Osteocyte (in vitro differentiated cells): ENCODE measurements at regions not wholly inside any gene's neighbourhood (a gene's known extent, or its start where the extent isn't known, plus 50 kb on each side); places are given as distances from the start of the nearest gene placed in this dataset.
"Not testable (repeated sequence)": the region's sequence is repeated elsewhere in the genome, so short reads cannot be mapped to it uniquely, and the experiment has no call there.

Experiments used
- DNase-seq: peaks from one replicate; pipeline ENCODE4 v3.0.0; 2021; ENCODE audit warnings: mixed read lengths; ENCODE audit not compliant: unreplicated experiment; ENCODE audit errors: extremely low spot score
- H3K27ac Mint-ChIP-seq: one replicate; pipeline ENCODE4 v1.8.0; 2021; ENCODE audit warnings: mild to moderate bottlenecking, mixed read lengths; ENCODE audit not compliant: unreplicated experiment
- H3K27me3 Mint-ChIP-seq: one replicate; pipeline ENCODE4 v1.8.0; 2021; ENCODE audit warnings: mixed read lengths; ENCODE audit not compliant: unreplicated experiment
- H3K36me3 Mint-ChIP-seq: one replicate; pipeline ENCODE4 v1.8.0; 2021; ENCODE audit warnings: mixed read lengths; ENCODE audit not compliant: unreplicated experiment
- H3K4me1 Mint-ChIP-seq: one replicate; pipeline ENCODE4 v1.8.0; 2021; ENCODE audit warnings: mixed read lengths; ENCODE audit not compliant: unreplicated experiment
- H3K4me3 Mint-ChIP-seq: one replicate; pipeline ENCODE4 v1.8.0; 2021; ENCODE audit warnings: mild to moderate bottlenecking, moderate library complexity, mixed read lengths; ENCODE audit not compliant: unreplicated experiment
- H3K9me3 Mint-ChIP-seq: one replicate; pipeline ENCODE4 v1.8.0; 2021; ENCODE audit warnings: mixed read lengths; ENCODE audit not compliant: unreplicated experiment
- TF ChIP-seq, protein P1 (sequence below): fragments of 200-600 bp; sonication (generic); IDR thresholded peaks from 2 replicates; pipeline ENCODE4 v1.5.0; 2021; ENCODE audit warnings: antibody characterized with exemption, mild to moderate bottlenecking, moderate library complexity

DNA sequence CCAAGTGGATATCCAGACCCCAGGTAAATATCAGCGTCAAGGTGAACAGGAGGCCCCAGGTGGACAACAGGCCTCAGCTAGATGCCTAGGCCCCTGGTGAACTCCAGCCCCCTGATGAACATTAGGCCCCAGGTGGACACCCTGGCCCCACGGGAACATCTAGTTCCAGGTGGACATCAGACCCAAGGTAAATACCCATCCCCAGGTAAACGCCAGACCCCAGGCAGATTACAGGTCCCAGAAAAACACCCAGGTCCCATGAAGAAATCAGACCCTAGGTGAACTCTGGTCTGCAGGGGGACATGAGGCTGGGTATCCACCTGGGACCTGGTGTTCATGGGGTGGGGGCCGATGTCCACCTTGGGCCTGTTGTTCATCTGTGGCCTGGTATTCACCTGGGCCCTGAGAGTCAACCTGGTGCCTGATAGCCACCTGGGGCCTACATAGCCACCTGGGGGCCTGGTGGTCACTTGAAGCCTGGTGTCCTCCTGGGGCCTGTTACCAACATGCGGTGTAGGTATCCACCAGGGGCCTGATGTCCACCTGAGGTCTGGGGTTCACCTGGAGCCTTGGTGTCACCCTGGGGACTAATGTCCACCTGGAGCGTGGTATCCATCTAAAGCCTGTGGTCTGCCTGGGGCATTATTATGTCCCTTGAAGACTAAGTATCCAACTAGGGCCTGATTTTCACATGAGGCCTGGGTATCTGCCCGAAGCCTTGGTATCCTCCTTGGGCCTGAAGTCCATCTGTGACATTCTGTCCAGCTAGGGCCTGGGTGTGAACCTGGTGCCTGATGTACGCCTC lies 56.8 kb upstream of the SEPTIN5 start:
- no peaks in the 10 kb centered on the region for H3K9me3 Mint-ChIP-seq
- H3K36me3 Mint-ChIP-seq = no peaks in the 10 kb centered on the region
- TF ChIP-seq, protein P1, sequence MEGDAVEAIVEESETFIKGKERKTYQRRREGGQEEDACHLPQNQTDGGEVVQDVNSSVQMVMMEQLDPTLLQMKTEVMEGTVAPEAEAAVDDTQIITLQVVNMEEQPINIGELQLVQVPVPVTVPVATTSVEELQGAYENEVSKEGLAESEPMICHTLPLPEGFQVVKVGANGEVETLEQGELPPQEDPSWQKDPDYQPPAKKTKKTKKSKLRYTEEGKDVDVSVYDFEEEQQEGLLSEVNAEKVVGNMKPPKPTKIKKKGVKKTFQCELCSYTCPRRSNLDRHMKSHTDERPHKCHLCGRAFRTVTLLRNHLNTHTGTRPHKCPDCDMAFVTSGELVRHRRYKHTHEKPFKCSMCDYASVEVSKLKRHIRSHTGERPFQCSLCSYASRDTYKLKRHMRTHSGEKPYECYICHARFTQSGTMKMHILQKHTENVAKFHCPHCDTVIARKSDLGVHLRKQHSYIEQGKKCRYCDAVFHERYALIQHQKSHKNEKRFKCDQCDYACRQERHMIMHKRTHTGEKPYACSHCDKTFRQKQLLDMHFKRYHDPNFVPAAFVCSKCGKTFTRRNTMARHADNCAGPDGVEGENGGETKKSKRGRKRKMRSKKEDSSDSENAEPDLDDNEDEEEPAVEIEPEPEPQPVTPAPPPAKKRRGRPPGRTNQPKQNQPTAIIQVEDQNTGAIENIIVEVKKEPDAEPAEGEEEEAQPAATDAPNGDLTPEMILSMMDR = no peak
- H3K4me1 Mint-ChIP-seq = peaks cover 11% of the 10 kb centered on the region
- DNase-seq = peak; percentile 76
- no peak overlapping the region for H3K27ac Mint-ChIP-seq
- H3K27me3 Mint-ChIP-seq = peaks cover 8% of the 10 kb centered on the region
- no peak overlapping the region for H3K4me3 Mint-ChIP-seq

DNA sequence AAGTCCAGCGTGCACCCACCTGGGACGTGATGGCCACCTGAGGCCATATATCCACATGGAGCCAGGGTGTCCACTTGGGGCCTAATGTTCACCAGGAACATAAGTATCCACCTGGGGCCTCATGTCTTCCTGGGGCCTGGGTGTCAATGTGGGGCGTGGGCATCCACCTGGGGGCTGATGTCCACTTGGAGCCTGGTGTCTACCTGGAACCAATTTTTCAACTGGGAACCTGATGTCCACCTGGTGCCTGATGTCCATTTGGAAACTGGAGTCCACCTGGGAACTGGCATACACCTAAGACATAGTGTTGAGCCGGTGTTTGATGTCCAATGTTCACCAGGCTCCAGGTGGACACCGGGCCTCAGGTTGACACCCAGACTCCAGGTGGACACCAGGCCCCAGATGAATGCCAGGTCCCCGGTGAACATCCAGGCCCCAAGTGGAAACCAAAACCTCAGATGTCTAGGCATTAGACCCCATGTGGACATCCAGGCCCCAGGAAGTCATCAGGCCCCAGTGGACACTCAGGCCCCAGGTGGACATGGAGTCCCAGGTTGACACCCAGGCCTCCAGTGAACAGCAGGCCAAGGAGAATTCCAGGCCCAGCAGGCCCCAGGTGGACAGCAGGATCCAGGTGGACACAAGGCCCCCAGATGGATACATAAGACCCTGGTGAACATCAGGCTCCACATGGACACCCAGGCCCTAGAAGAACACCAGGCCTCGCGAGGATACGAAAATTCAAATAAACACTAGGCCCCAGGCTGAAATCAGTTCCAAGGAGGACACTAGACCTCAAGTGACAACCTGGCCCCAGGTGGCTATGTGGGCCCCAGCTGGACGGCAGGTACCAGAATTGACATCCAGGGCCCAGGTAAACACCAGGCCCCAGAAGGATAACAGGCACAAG lies 56.0 kb upstream of the SEPTIN5 start:
- peak overlapping the region; percentile 18 for H3K27ac Mint-ChIP-seq
- H3K9me3 Mint-ChIP-seq = no peaks in the 10 kb centered on the region
- TF ChIP-seq, protein P1 = no peak
- peaks cover 19% of the 10 kb centered on the region for H3K4me1 Mint-ChIP-seq
- H3K4me3 Mint-ChIP-seq = no peak overlapping the region
- DNase-seq = peak; percentile 75
- H3K27me3 Mint-ChIP-seq = no peaks in the 10 kb centered on the region
- H3K36me3 Mint-ChIP-seq = no peaks in the 10 kb centered on the region

DNA sequence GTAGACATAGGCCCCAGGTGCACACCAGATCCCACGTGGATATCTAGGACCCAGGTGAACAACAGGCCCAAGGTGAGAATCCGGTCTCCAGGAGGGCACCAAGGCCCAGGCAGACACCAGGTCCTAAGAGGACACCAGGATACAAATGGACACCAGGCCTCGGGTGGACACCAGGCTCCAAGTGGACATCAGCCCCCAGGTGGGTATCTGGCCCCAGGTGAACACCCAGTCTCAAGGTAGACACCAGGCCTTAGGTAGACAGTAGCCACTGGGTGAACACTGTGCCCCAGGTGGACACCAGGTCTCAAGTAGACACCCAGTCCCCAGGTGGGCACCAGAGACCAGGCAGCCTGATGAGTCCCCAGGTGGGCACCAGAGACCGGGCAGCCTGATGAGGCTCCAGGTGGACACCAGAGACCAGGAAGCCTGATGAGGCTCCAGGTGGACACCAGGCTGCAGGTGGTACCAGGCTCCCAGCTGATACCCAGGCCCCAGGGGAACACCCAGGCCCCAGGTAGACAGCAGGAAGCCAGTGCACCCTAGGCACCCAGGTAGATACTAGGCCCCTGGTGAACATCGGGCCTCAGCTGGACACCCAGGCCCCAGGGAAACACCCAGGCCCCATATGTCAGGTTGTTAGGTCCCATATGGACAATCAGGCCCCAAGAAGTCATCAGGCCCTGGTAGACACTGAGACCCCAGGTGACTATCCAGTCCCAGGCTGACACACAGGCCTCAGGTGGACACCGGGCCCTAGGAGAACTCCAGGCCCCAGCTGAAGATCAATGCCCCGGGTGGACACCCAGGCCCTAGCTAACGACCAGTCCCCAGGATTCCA lies 55.1 kb upstream of the SEPTIN5 start:
- H3K4me3 Mint-ChIP-seq = no peak overlapping the region
- H3K27me3 Mint-ChIP-seq = no peaks in the 10 kb centered on the region
- no peak overlapping the region for H3K27ac Mint-ChIP-seq
- no peaks in the 10 kb centered on the region for H3K9me3 Mint-ChIP-seq
- no peaks in the 10 kb centered on the region for H3K36me3 Mint-ChIP-seq
- peak; percentile 70 for DNase-seq
- TF ChIP-seq, protein P1 = no peak
- peaks cover 28% of the 10 kb centered on the region for H3K4me1 Mint-ChIP-seq

DNA sequence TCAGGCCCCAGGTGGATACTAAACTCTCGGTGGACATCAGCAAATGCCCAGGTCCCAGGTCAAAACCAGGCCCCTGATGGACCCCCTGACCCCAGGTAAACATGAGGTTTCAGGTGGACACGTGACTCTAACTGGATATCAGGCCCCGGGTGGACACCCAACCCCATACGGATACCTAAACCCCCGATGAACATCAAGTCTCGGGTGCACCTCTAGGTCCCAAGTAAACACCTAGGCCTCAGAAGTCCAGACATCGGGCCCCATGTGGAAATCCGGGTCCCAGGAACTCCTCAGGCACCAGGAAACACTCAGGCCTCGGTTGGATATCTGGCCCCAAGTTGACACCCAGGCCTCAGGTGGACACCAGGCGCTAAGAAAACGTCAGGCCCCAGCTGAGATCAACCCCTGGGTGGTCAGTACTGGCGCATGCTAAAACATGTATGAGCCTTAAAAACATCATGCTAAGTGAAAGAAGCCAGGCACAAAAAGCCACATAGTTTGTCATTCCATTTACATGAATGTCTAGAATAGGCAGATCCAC lies 54.4 kb upstream of the SEPTIN5 start:
- DNase-seq = peak; percentile 69
- no peak overlapping the region for H3K4me3 Mint-ChIP-seq
- no peak overlapping the region for H3K27ac Mint-ChIP-seq
- H3K36me3 Mint-ChIP-seq = no peaks in the 10 kb centered on the region
- no peaks in the 10 kb centered on the region for H3K9me3 Mint-ChIP-seq
- no peaks in the 10 kb centered on the region for H3K27me3 Mint-ChIP-seq
- peaks cover 35% of the 10 kb centered on the region for H3K4me1 Mint-ChIP-seq
- TF ChIP-seq, protein P1 = no peak

- peaks cover 42% of the 10 kb centered on the region for H3K4me1 Mint-ChIP-seq
- DNase-seq = peak; percentile 54
Measured at GRCh38 chr22:19660583-19660982, 53.7 kb upstream of the SEPTIN5 start.

More at GRCh38 chr22:19660583-19660982, 53.7 kb upstream of the SEPTIN5 start:
- not testable (repeated sequence) for H3K27me3 Mint-ChIP-seq, H3K9me3 Mint-ChIP-seq, H3K36me3 Mint-ChIP-seq, H3K4me3 Mint-ChIP-seq, H3K27ac Mint-ChIP-seq
